Naive thymus-derived CD8-positive, alpha-beta T cell (primary cell): ENCODE measurements at regions not wholly inside any gene's neighbourhood (a gene's known extent, or its start where the extent isn't known, plus 50 kb on each side); places are given as distances from the start of the nearest gene placed in this dataset.

Source experiments
- ATAC-seq, 2 donors: fragments of 150-1000 bp; cut with Tn5 transposase in 1 of 2; sonication (Bioruptor Pico), chemical (Tn5 transposase) in 1 of 2; 1 replicate in 1 of 2; 2 replicates in 1 of 2; pipeline ENCODE4 v1.10.0; 2021; ENCODE audit warnings: mild to moderate bottlenecking in 2 of 2, moderate library complexity in 2 of 2
- POLR2A ChIA-PET: fragments of 350-600 bp; sonication (Branson Sonifier 250); formaldehyde crosslinking; loops from one replicate; lab custom pipeline; 2021; ENCODE audit warnings: antibody characterized with exemption; lab: Charles Lee
- DNase-seq, 10 donors: peaks; one replicate each; pipeline versions ENCODE4 v3.0.0 to v3.0.0-alpha.2; 2020 to 2022
- H3K27ac Mint-ChIP-seq, 10 donors: one replicate each; pipeline ENCODE4 v1.8.0; 2020 to 2022; ENCODE audit warnings: mild to moderate bottlenecking in 10 of 10, mixed read lengths in 10 of 10, moderate library complexity in 4 of 10, inconsistent platforms in 1 of 10
- H3K27me3 Mint-ChIP-seq, 5 donors: one replicate each; pipeline ENCODE4 v1.8.0; 2021 to 2022; ENCODE audit warnings: mixed read lengths in 5 of 5
- H3K36me3 Mint-ChIP-seq, 3 donors: one replicate each; pipeline ENCODE4 v1.8.0; 2020 to 2022; ENCODE audit warnings: mixed read lengths in 3 of 3, mild to moderate bottlenecking in 2 of 3, inconsistent platforms in 1 of 3
- H3K4me1 Mint-ChIP-seq, 4 donors: one replicate each; pipeline ENCODE4 v1.8.0; 2021 to 2022; ENCODE audit warnings: mixed read lengths in 4 of 4
- H3K4me3 Mint-ChIP-seq, 10 donors: one replicate each; pipeline ENCODE4 v1.8.0; 2020 to 2022; ENCODE audit warnings: mild to moderate bottlenecking in 10 of 10, mixed read lengths in 10 of 10, moderate library complexity in 6 of 10, inconsistent platforms in 1 of 10
- H3K9me3 Mint-ChIP-seq, 9 donors: one replicate each; pipeline ENCODE4 v1.8.0; 2020 to 2022; ENCODE audit warnings: mixed read lengths in 9 of 9, mild to moderate bottlenecking in 3 of 9, inconsistent platforms in 1 of 9, moderate library complexity in 1 of 9

DNA sequence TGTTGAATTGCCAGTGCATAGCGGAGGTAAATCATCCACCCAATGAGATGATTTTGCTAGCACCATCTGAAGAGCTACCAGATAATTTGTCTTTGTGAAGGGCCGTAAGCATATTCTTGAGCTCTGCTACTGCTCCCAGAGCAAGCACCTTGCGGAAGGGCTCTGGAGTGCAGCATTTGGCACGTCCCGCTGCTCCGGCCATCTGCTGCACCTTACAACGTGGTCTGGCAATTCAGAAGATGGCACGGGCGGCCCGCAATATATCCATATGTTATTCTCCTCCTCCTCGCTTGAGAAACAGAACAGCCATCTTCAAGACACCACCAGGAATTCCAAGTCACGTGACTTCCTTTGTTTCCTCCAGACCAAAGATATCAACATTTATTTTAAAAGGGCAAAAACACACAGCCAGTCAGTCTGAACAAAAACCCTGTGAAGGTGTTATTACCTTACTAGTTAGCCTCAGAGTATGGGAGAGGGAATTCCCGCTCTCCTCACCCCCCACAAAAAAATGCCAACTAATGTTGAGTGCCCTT lies 1095.7 kb upstream of the TENM3 start:
- H3K9me3 Mint-ChIP-seq = no peaks in the 10 kb centered on the region
- no peak overlapping the region for H3K4me3 Mint-ChIP-seq

DNA sequence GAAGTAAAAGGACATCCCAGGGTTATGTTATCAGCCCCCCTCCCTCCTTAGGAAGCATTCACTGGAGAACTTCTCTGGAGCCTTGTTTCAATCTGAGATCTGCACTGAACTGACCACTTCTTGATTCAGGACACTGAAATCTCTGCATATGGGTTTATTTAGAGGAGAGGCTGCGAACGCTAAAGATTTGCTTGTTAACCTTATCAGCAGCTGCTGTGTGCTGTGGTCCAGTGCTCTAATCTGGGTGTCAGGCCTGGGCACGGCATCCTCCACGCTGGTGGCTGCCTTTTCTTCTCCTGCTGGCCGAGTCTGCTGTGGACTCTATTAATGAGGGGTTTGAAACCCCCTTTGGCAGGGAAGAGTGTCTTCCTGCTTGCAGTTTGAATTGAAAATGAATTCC lies 1094.7 kb upstream of the TENM3 start:
- ATAC-seq (no peak), DNase-seq (no peak)
- no peak overlapping the region for H3K4me3 Mint-ChIP-seq
- H3K36me3 Mint-ChIP-seq = no peaks in the 10 kb centered on the region
- H3K27ac Mint-ChIP-seq = no peak overlapping the region
- no peaks in the 10 kb centered on the region for H3K4me1 Mint-ChIP-seq
- POLR2A ChIA-PET = no interaction called here
- H3K9me3 Mint-ChIP-seq = no peaks in the 10 kb centered on the region
- H3K27me3 Mint-ChIP-seq = peaks cover 0 to 8% (median 0%) of the 10 kb centered on the region in 5 donors

More for the DNA sequence above, 1095.7 kb upstream of the TENM3 start:
- ATAC-seq (no peak), DNase-seq (no peak)
- no peaks in the 10 kb centered on the region for H3K36me3 Mint-ChIP-seq
- no peaks in the 10 kb centered on the region for H3K4me1 Mint-ChIP-seq
- POLR2A ChIA-PET = no interaction called here
- peaks cover 0 to 8% (median 3%) of the 10 kb centered on the region in 5 donors for H3K27me3 Mint-ChIP-seq
- no peak overlapping the region for H3K27ac Mint-ChIP-seq

DNA sequence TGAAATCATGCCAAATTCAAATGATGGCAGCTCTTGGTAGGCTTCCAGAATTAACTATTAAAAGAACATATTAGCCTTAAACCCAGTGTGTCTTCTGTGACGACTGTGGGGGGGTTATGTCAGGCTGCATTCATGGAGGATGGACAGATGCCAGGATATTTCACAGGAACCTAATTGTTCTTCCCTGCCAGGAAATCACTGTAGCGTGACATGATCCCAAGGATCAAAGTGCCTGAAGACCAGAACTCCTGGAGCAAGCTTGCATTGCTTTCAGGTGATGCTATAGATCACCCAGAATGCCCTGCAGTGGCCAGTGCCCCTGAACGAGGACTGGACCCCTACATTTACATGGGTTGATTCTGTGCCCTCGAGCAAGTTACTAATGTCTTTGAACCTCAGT lies 1093.0 kb upstream of the TENM3 start:
- H3K4me3 Mint-ChIP-seq = no peak overlapping the region
- H3K27ac Mint-ChIP-seq = no peak overlapping the region
- peaks cover 0 to 15% (median 0%) of the 10 kb centered on the region in 5 donors for H3K27me3 Mint-ChIP-seq
- ATAC-seq (no peak), DNase-seq (no peak)
- no peaks in the 10 kb centered on the region for H3K36me3 Mint-ChIP-seq
- POLR2A ChIA-PET = no interaction called here
- no peaks in the 10 kb centered on the region for H3K4me1 Mint-ChIP-seq
- no peaks in the 10 kb centered on the region for H3K9me3 Mint-ChIP-seq

DNA sequence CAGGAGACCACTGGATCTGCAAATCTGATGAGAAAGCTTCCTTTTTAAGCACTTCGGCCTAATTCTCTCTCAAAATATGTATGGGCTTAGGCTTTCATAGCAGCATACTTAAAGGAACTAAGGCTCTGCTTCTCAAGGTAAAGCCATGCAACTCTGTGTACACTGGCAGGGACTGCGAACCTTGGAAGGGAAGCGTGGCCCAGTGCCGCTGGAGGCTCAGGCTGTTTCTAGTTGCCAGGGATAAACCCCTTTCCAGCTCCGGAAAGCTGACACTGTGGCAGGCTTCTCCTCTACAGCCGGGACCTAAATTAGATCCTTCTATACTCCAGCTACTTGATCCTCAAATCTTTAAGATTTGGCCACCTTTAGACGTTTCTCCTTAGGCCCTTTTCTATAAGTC lies 1091.3 kb upstream of the TENM3 start:
- Mint-ChIP-seq H3K27ac (no peak overlapping the region), H3K9me3 (no peaks in the 10 kb centered on the region), H3K36me3 (no peaks in the 10 kb centered on the region), H3K4me3 (no peak overlapping the region), H3K27me3 (peaks cover 0 to 10% (median 0%) of the 10 kb centered on the region in 5 donors), H3K4me1 (no peaks in the 10 kb centered on the region)
- DNase-seq (no peak), ATAC-seq (no peak)
- POLR2A ChIA-PET = no interaction called here

DNA sequence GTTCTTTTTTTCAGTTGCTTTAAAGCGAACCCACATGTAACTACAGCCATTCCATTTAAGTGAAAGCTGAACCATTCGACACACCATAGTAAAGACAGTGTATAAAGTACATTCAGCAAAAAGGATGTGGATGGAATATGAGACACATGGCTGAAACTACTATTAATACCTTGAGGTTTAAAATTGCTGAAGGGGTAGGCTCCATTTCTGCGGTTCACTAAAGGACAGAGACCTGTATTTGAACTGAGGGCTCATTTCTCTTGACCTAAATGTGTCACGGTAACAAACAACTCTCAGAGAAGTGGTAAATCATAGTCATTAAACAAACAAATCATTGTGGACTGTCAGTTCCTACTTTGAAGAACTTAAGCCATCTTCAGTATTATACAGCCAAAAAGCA lies 1085.6 kb upstream of the TENM3 start:
- Mint-ChIP-seq H3K4me3 (no peak overlapping the region), H3K36me3 (no peaks in the 10 kb centered on the region), H3K9me3 (peaks cover 0 to 3% (median 0%) of the 10 kb centered on the region in 9 donors), H3K4me1 (no peaks in the 10 kb centered on the region), H3K27me3 (peaks cover 0 to 18% (median 1%) of the 10 kb centered on the region in 5 donors), H3K27ac (no peak overlapping the region)
- DNase-seq (no peak), ATAC-seq (no peak)
- POLR2A ChIA-PET = no interaction called here

DNA sequence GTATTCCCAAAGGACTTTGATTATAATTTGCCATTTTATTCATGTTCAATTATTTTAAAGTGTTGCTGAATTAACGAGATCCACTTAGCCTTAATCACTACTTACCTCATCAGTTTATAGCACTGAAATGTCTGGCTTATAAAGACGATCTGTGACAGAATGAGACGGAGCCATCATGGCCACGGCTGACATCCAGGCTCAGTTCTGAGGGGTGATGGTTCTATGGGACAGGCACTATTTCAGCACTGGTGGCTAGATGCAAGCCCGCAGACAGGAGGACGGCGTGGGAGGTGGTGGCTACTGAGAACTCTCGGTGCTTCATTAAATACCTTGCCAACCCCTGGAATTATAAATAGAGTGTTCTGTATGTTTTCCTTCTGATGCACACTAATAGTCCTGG lies 1084.2 kb upstream of the TENM3 start:
- no peak overlapping the region for H3K27ac Mint-ChIP-seq
- H3K36me3 Mint-ChIP-seq = no peaks in the 10 kb centered on the region
- H3K9me3 Mint-ChIP-seq = peaks cover 0 to 3% (median 0%) of the 10 kb centered on the region in 9 donors
- no peak for DNase-seq
- POLR2A ChIA-PET = no interaction called here
- H3K4me1 Mint-ChIP-seq = no peaks in the 10 kb centered on the region
- no peak overlapping the region for H3K4me3 Mint-ChIP-seq
- H3K27me3 Mint-ChIP-seq = peaks cover 0 to 12% (median 1%) of the 10 kb centered on the region in 5 donors
- ATAC-seq = no peak

DNA sequence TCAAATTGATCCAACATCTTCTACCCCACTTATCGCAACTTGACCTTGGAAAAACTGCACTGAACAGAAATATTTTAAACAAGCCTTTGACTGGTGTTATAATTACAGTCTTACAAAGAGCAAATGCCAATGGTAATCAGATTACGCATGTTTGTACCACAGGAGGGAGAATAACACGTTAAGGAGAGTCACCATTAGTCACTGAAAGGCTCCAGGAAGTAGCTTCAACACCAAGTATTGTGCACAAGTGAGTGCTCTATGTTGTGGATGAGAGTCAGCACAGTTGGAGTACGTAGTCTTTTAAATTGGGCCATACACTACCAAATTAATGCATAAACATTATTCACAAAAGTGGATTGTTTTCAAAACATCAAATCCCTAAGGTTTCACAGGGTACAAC lies 1081.5 kb upstream of the TENM3 start:
- Mint-ChIP-seq H3K27ac (no peak overlapping the region), H3K9me3 (peaks cover 0 to 3% (median 0%) of the 10 kb centered on the region in 9 donors), H3K36me3 (no peaks in the 10 kb centered on the region), H3K4me3 (no peak overlapping the region), H3K4me1 (no peaks in the 10 kb centered on the region), H3K27me3 (peaks cover 0 to 12% (median 1%) of the 10 kb centered on the region in 5 donors)
- POLR2A ChIA-PET = no interaction called here
- DNase-seq = no peak
- no peak for ATAC-seq

DNA sequence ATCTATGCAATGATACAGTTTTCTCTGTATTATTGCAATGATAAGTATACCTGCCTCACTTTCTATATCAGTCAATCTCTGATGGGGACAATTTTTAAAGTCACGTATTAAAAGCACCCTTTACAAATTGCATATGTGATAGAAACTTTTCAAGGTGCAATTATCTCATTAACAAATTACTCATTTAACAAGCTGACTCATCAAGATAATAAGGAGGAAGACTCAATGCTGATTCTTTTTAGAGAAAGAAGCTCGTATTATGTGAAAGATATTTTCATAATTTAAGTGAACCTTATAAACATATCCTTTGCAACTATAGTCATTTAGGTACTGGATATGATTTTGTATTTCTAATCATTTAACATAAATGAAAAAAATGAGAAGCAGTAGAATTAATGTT lies 1080.9 kb upstream of the TENM3 start:
- Mint-ChIP-seq H3K36me3 (no peaks in the 10 kb centered on the region), H3K9me3 (peaks cover 0 to 3% (median 0%) of the 10 kb centered on the region in 9 donors), H3K4me1 (no peaks in the 10 kb centered on the region), H3K27me3 (peaks cover 0 to 12% (median 1%) of the 10 kb centered on the region in 5 donors), H3K27ac (no peak overlapping the region), H3K4me3 (no peak overlapping the region)
- no peak for DNase-seq
- POLR2A ChIA-PET = no interaction called here
- no peak for ATAC-seq

DNA sequence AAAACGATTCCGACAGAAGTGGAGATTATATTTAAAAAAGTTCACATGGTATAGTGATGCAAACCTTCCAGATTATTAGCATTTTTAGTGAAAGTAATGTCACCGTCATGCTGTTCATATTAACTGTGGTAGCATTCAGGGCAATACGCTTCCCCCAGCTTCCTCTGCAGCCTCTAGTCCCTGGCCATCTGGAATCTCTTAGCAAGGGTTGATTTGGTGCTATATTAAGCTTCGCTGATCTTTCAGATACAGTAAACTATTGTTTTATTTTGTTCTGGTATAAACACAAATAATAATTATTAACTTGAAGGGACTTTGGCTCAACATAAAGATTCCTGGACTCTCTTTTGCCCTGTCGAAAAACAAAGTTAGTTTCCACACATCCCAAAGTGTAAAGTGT lies 1080.5 kb upstream of the TENM3 start:
- no peak overlapping the region for H3K27ac Mint-ChIP-seq
- peaks cover 0 to 12% (median 1%) of the 10 kb centered on the region in 5 donors for H3K27me3 Mint-ChIP-seq
- DNase-seq = no peak
- H3K9me3 Mint-ChIP-seq = peaks cover 0 to 3% (median 0%) of the 10 kb centered on the region in 9 donors
- ATAC-seq = no peak
- no peaks in the 10 kb centered on the region for H3K4me1 Mint-ChIP-seq
- no peaks in the 10 kb centered on the region for H3K36me3 Mint-ChIP-seq
- POLR2A ChIA-PET = no interaction called here
- no peak overlapping the region for H3K4me3 Mint-ChIP-seq

DNA sequence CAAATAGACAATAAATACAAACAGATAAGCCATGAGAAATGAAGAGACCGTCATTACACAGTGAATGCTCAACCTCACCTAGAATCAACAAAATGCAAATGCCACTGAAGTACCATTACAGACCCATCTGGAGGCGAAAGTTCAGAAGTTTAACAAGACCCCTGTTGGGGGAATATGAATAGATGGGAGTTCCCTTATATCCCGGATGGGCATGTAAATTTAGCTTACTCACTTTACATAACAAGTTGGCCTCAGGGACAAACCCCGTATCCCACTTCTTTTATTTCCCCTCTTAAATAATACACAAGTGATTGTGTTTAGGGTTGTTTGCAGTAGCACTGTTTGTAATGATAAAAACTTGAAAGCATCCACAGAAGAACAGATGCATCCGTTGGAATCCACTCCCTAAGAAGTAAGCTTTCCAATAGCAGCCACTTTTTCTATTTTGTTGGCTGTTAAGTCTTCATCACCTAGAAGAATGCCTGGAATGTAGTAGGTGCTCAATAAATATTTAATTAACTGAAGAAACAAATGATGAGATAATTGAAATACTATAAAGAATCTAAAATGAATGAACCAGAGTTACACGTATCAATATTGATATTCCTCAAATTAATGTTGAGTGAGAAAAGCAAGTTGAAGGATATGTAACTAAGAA lies 1076.3 kb upstream of the TENM3 start:
- POLR2A ChIA-PET = no interaction called here
- H3K4me3 Mint-ChIP-seq = no peak overlapping the region
- DNase-seq = no peak
- peaks cover 0 to 11% (median 0%) of the 10 kb centered on the region in 9 donors for H3K9me3 Mint-ChIP-seq
- H3K36me3 Mint-ChIP-seq = no peaks in the 10 kb centered on the region
- no peak overlapping the region for H3K27ac Mint-ChIP-seq
- H3K4me1 Mint-ChIP-seq = no peaks in the 10 kb centered on the region
- peaks cover 0 to 4% (median 0%) of the 10 kb centered on the region in 5 donors for H3K27me3 Mint-ChIP-seq
- ATAC-seq = no peak

DNA sequence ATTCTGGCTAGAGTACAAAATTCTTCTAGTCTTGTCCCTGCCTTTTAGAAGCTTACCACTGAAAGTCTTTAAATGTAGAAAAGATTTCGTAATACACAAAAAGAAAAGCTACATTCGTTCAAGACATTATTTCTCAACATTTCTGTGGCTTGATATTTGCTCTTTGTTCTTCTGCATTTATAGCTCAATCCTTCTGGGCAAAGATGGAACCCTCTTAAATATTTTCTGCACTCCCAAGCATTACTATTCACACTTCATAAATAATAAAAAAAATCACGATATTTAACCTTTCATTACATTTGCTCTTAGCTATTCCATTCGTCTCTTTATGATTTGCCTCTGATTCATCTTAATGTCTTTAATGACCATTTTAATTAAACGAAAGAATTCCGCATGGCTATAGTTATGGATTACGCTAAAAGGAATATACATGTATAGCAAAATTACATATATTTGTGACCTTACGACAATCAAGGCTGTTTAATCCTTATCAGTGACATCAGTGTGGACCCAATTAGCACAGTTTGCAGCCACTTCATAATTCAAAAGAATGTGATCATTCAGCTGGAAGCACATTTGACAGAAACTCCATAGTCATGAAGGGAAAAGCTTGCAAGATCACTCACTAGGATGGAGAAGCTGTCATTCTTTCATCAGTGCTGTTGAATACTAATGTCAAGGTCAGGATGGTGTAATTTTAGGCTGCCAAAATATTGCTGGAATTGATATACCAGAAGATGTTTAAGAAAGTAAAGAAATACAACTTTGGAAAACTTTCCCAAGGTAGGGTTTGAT lies 1075.0 kb upstream of the TENM3 start:
- H3K27ac Mint-ChIP-seq = no peak overlapping the region
- POLR2A ChIA-PET = no interaction called here
- no peak for ATAC-seq
- no peak overlapping the region for H3K4me3 Mint-ChIP-seq
- H3K9me3 Mint-ChIP-seq = peaks cover 0 to 11% (median 0%) of the 10 kb centered on the region in 9 donors
- H3K36me3 Mint-ChIP-seq = no peaks in the 10 kb centered on the region
- no peaks in the 10 kb centered on the region for H3K4me1 Mint-ChIP-seq
- no peak for DNase-seq
- H3K27me3 Mint-ChIP-seq = peaks cover 0 to 4% (median 0%) of the 10 kb centered on the region in 5 donors

DNA sequence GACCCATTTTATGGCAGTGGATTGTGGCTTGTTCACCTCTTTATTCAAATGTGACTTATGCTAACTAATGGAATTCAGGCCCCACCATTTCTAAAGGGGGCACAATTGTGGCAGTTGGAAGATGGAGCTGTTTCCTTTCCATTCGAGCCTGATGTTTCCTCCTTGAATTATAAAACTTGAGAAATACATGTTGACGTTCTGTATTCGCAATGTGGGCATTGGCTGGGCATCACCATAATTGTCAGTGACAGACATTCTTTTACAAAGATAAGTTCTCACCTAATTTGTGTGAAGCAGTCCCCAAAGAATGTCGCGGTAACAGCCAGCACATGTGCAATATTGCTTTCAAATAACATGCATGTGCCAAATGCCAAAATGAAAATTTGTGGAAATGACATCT lies 1070.2 kb upstream of the TENM3 start:
- DNase-seq (no peak), ATAC-seq (no peak)
- Mint-ChIP-seq H3K36me3 (no peaks in the 10 kb centered on the region), H3K4me1 (no peaks in the 10 kb centered on the region), H3K27ac (no peak overlapping the region), H3K4me3 (no peak overlapping the region), H3K27me3 (peaks cover 0 to 2% (median 0%) of the 10 kb centered on the region in 5 donors), H3K9me3 (peaks cover 0 to 15% (median 0%) of the 10 kb centered on the region in 9 donors)
- POLR2A ChIA-PET = no interaction called here

DNA sequence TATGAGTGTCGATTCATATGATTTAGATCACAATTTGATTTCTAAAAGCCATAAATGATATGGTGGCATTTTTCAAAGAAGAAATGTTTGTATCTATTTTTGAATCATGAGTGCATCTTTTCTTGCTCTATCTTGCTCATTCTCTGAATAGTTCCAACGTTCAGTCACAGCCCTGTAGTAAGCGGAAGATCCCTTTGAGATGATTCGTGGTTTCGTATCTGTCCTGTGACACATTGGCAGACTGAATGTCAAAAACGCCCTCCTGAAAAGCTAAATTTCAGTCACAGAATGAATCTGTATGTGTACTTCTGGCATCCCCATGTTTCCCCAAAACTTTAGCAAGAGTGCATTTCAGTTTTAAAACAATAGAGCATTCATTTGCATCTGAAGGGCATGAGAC lies 1066.9 kb upstream of the TENM3 start:
- POLR2A ChIA-PET = no interaction called here
- no peaks in the 10 kb centered on the region for H3K4me1 Mint-ChIP-seq
- no peaks in the 10 kb centered on the region for H3K36me3 Mint-ChIP-seq
- DNase-seq = no peak
- no peak for ATAC-seq
- no peak overlapping the region for H3K27ac Mint-ChIP-seq
- H3K27me3 Mint-ChIP-seq = peaks cover 0 to 3% (median 0%) of the 10 kb centered on the region in 5 donors
- peaks cover 0 to 14% (median 0%) of the 10 kb centered on the region in 9 donors for H3K9me3 Mint-ChIP-seq
- no peak overlapping the region for H3K4me3 Mint-ChIP-seq
